Activated naive CD8-positive, alpha-beta T cell treated with anti-CD3 and anti-CD28 coated beads, Interleukin-2, amount 10 ng/mL, durations not matched to agents 7 days and 5 days (primary cell): ENCODE measurements at regions not wholly inside any gene's neighbourhood (a gene's known extent, or its start where the extent isn't known, plus 50 kb on each side); places are given as distances from the start of the nearest gene placed in this dataset.

Source experiments
- ATAC-seq: fragments of 150-1000 bp; cut with Tn5 transposase; one replicate; pipeline ENCODE4 v1.10.0; 2021; ENCODE audit warnings: low read depth, moderate library complexity
- POLR2A ChIA-PET: fragments of 350-600 bp; sonication (Branson Sonifier 250); formaldehyde crosslinking; loops from one replicate; lab custom pipeline; 2021; ENCODE audit warnings: antibody characterized with exemption; lab: Charles Lee
- DNase-seq: peaks from one replicate; pipeline ENCODE4 v3.0.0; 2021
- H3K27ac Mint-ChIP-seq: one replicate; pipeline ENCODE4 v1.8.0; 2022; ENCODE audit warnings: mild to moderate bottlenecking, mixed read lengths
- H3K27me3 Mint-ChIP-seq: one replicate; pipeline ENCODE4 v1.8.0; 2022; ENCODE audit warnings: mild to moderate bottlenecking, moderate library complexity, mixed read lengths
- H3K36me3 Mint-ChIP-seq: one replicate; pipeline ENCODE4 v1.8.0; 2021; ENCODE audit warnings: mild to moderate bottlenecking, mixed read lengths
- H3K4me1 Mint-ChIP-seq: one replicate; pipeline ENCODE4 v1.8.0; 2021; ENCODE audit warnings: mixed read lengths
- H3K4me3 Mint-ChIP-seq: one replicate; pipeline ENCODE4 v1.8.0; 2022; ENCODE audit warnings: mild to moderate bottlenecking, moderate library complexity, mixed read lengths
- H3K9me3 Mint-ChIP-seq: one replicate; pipeline ENCODE4 v1.8.0; 2021; ENCODE audit warnings: mixed read lengths

GRCh38 chr2:207320381-207321159, 154.8 kb upstream of the KLF7 start:
- peaks cover 4% of the 10 kb centered on the region for H3K27me3 Mint-ChIP-seq
- H3K27ac Mint-ChIP-seq: no peak overlapping the region
- ATAC-seq (no peak), DNase-seq (no peak)
- POLR2A ChIA-PET: no interaction called here
- H3K9me3 Mint-ChIP-seq: peaks cover 5% of the 10 kb centered on the region
- no peaks in the 10 kb centered on the region for H3K36me3 Mint-ChIP-seq
- no peak overlapping the region for H3K4me3 Mint-ChIP-seq
- peaks cover 1% of the 10 kb centered on the region for H3K4me1 Mint-ChIP-seq

GRCh38 chr2:207321514-207321913, 155.8 kb upstream of the KLF7 start:
- H3K27ac Mint-ChIP-seq: no peak overlapping the region
- POLR2A ChIA-PET: no interaction called here
- ATAC-seq: no peak
- H3K36me3 Mint-ChIP-seq: no peaks in the 10 kb centered on the region
- H3K4me3 Mint-ChIP-seq: no peak overlapping the region
- DNase-seq: no peak
- peaks cover 5% of the 10 kb centered on the region for H3K9me3 Mint-ChIP-seq
- H3K27me3 Mint-ChIP-seq: peaks cover 4% of the 10 kb centered on the region
- H3K4me1 Mint-ChIP-seq: peaks cover 1% of the 10 kb centered on the region

- DNase-seq: no peak
- Mint-ChIP-seq H3K9me3 (peaks cover 1% of the 10 kb centered on the region), H3K4me3 (no peak overlapping the region), H3K27me3 (peaks cover 4% of the 10 kb centered on the region), H3K4me1 (peaks cover 4% of the 10 kb centered on the region), H3K27ac (no peak overlapping the region), H3K36me3 (no peaks in the 10 kb centered on the region)
- POLR2A ChIA-PET: no interaction called here
- ATAC-seq: no peak
Measured at GRCh38 chr2:207324001-207324400, 158.3 kb upstream of the KLF7 start.

- Mint-ChIP-seq H3K36me3 (no peaks in the 10 kb centered on the region), H3K9me3 (no peaks in the 10 kb centered on the region), H3K27me3 (no peaks in the 10 kb centered on the region), H3K4me3 (no peak overlapping the region), H3K27ac (no peak overlapping the region), H3K4me1 (peaks cover 22% of the 10 kb centered on the region)
- no peak for ATAC-seq
- DNase-seq: no peak
- POLR2A ChIA-PET: no interaction called here
Measured at GRCh38 chr2:207327513-207327912, 161.8 kb upstream of the KLF7 start.

- Mint-ChIP-seq H3K27me3 (no peaks in the 10 kb centered on the region), H3K27ac (peak overlapping the region; percentile 37), H3K36me3 (peaks cover 1% of the 10 kb centered on the region), H3K9me3 (peaks cover 1% of the 10 kb centered on the region), H3K4me3 (no peak overlapping the region), H3K4me1 (peaks cover 31% of the 10 kb centered on the region)
- ATAC-seq (no peak), DNase-seq (no peak)
- POLR2A ChIA-PET: no interaction called here
Measured at GRCh38 chr2:207328944-207329386, 163.2 kb upstream of the KLF7 start.

GRCh38 chr2:207330912-207331311, 165.2 kb upstream of the KLF7 start:
- DNase-seq (no peak), ATAC-seq (peak; percentile 35)
- Mint-ChIP-seq H3K27me3 (no peaks in the 10 kb centered on the region), H3K4me3 (no peak overlapping the region), H3K4me1 (peaks cover 37% of the 10 kb centered on the region), H3K9me3 (peaks cover 4% of the 10 kb centered on the region), H3K27ac (no peak overlapping the region), H3K36me3 (peaks cover 1% of the 10 kb centered on the region)
- POLR2A ChIA-PET: no interaction called here

GRCh38 chr2:207331674-207332073, 165.9 kb upstream of the KLF7 start:
- Mint-ChIP-seq H3K4me1 (peaks cover 37% of the 10 kb centered on the region), H3K4me3 (no peak overlapping the region), H3K27me3 (no peaks in the 10 kb centered on the region), H3K36me3 (peaks cover 1% of the 10 kb centered on the region), H3K27ac (no peak overlapping the region), H3K9me3 (peaks cover 4% of the 10 kb centered on the region)
- ATAC-seq (no peak), DNase-seq (no peak)
- POLR2A ChIA-PET: no interaction called here

GRCh38 chr2:207332480-207333212, 166.9 kb upstream of the KLF7 start:
- DNase-seq (no peak), ATAC-seq (peak; percentile 66)
- POLR2A ChIA-PET: no interaction called here
- Mint-ChIP-seq H3K27ac (peak overlapping the region; percentile 73), H3K4me1 (peaks cover 46% of the 10 kb centered on the region), H3K36me3 (peaks cover 1% of the 10 kb centered on the region), H3K9me3 (peaks cover 4% of the 10 kb centered on the region), H3K4me3 (peak overlapping the region; percentile 43), H3K27me3 (no peaks in the 10 kb centered on the region)

- POLR2A ChIA-PET: no interaction called here
- H3K4me3 Mint-ChIP-seq: no peak overlapping the region
- no peak overlapping the region for H3K27ac Mint-ChIP-seq
Measured at GRCh38 chr2:207333599-207334300, 168.0 kb upstream of the KLF7 start.

GRCh38 chr2:207334301-207334623, 168.5 kb upstream of the KLF7 start:
- peaks cover 1% of the 10 kb centered on the region for H3K36me3 Mint-ChIP-seq
- H3K4me3 Mint-ChIP-seq: no peak overlapping the region
- POLR2A ChIA-PET: no interaction called here

More at GRCh38 chr2:207333599-207334300, 168.0 kb upstream of the KLF7 start:
- ATAC-seq (no peak), DNase-seq (no peak)
- peaks cover 1% of the 10 kb centered on the region for H3K36me3 Mint-ChIP-seq
- peaks cover 4% of the 10 kb centered on the region for H3K9me3 Mint-ChIP-seq
- H3K27me3 Mint-ChIP-seq: no peaks in the 10 kb centered on the region
- H3K4me1 Mint-ChIP-seq: peaks cover 48% of the 10 kb centered on the region

GRCh38 chr2:207334624-207335371, 169.1 kb upstream of the KLF7 start:
- peaks cover 4% of the 10 kb centered on the region for H3K9me3 Mint-ChIP-seq
- DNase-seq (no peak), ATAC-seq (no peak)
- peaks cover 41% of the 10 kb centered on the region for H3K4me1 Mint-ChIP-seq
- no peak overlapping the region for H3K27ac Mint-ChIP-seq
- POLR2A ChIA-PET: no interaction called here
- H3K4me3 Mint-ChIP-seq: no peak overlapping the region
- no peaks in the 10 kb centered on the region for H3K27me3 Mint-ChIP-seq
- H3K36me3 Mint-ChIP-seq: peaks cover 1% of the 10 kb centered on the region

More at GRCh38 chr2:207334301-207334623, 168.5 kb upstream of the KLF7 start:
- Mint-ChIP-seq H3K27me3 (no peaks in the 10 kb centered on the region), H3K9me3 (peaks cover 4% of the 10 kb centered on the region), H3K4me1 (peaks cover 44% of the 10 kb centered on the region), H3K27ac (no peak overlapping the region)
- ATAC-seq (no peak), DNase-seq (no peak)

- ATAC-seq (peak; percentile 62), DNase-seq (no peak)
- peak overlapping the region; percentile 57 for H3K4me3 Mint-ChIP-seq
- H3K27ac Mint-ChIP-seq: peak overlapping the region; percentile 74
- H3K36me3 Mint-ChIP-seq: peaks cover 1% of the 10 kb centered on the region
- peaks cover 29% of the 10 kb centered on the region for H3K4me1 Mint-ChIP-seq
- peaks cover 4% of the 10 kb centered on the region for H3K9me3 Mint-ChIP-seq
- H3K27me3 Mint-ChIP-seq: no peaks in the 10 kb centered on the region
- POLR2A ChIA-PET: no interaction called here
Measured at GRCh38 chr2:207337234-207338219, 171.8 kb upstream of the KLF7 start.
